ENCODE measurements at regions not wholly inside any gene's neighbourhood (a gene's known extent, or its start where the extent isn't known, plus 50 kb on each side); places are given as distances from the start of the nearest gene placed in this dataset.

GRCh38 chr6:11419763-11420453 lies 117.6 kb upstream of the TMEM170B start:
- no peak for TF ChIP-seq CTCF (IDR thresholded peaks at IDR 0.05 in 2 of 3, conservative IDR thresholded peaks at IDR 0.05 in 1 of 3; ENCODE audit: control insufficient read depth in 2 of 3, extremely low read depth in 1 of 3, insufficient read depth in 1 of 3, low read depth in 3 of 3, low read length in 3 of 3)
- TF ChIP-seq MAX (IDR thresholded peaks at IDR 0.05; ENCODE audit: low read depth, low read length), result no peak
- TF ChIP-seq, protein P1, sequence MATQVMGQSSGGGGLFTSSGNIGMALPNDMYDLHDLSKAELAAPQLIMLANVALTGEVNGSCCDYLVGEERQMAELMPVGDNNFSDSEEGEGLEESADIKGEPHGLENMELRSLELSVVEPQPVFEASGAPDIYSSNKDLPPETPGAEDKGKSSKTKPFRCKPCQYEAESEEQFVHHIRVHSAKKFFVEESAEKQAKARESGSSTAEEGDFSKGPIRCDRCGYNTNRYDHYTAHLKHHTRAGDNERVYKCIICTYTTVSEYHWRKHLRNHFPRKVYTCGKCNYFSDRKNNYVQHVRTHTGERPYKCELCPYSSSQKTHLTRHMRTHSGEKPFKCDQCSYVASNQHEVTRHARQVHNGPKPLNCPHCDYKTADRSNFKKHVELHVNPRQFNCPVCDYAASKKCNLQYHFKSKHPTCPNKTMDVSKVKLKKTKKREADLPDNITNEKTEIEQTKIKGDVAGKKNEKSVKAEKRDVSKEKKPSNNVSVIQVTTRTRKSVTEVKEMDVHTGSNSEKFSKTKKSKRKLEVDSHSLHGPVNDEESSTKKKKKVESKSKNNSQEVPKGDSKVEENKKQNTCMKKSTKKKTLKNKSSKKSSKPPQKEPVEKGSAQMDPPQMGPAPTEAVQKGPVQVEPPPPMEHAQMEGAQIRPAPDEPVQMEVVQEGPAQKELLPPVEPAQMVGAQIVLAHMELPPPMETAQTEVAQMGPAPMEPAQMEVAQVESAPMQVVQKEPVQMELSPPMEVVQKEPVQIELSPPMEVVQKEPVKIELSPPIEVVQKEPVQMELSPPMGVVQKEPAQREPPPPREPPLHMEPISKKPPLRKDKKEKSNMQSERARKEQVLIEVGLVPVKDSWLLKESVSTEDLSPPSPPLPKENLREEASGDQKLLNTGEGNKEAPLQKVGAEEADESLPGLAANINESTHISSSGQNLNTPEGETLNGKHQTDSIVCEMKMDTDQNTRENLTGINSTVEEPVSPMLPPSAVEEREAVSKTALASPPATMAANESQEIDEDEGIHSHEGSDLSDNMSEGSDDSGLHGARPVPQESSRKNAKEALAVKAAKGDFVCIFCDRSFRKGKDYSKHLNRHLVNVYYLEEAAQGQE (IDR thresholded peaks at IDR 0.05; ENCODE audit: low read depth, low read length), result no peak
- TF ChIP-seq CREM (IDR thresholded peaks at IDR 0.05; ENCODE audit: low read depth), result no peak
- TF ChIP-seq CEBPB (IDR thresholded peaks at IDR 0.05; ENCODE audit: borderline replicate concordance in 1 of 2, low read depth in 2 of 2, low read length in 2 of 2), result no peak
- TF ChIP-seq POLR2AphosphoS5 (IDR thresholded peaks at IDR 0.05; ENCODE audit: low read length), result no peak
- TF ChIP-seq FOS (IDR thresholded peaks at IDR 0.05; ENCODE audit: borderline replicate concordance, extremely low read depth, insufficient read length), result no peak
- TF ChIP-seq SREBF2 (IDR thresholded peaks at IDR 0.05; ENCODE audit: low read length), result no peak
- no peak for TF ChIP-seq POLR2A (IDR thresholded peaks at IDR 0.05; ENCODE audit: low read depth, low read length)
- TF ChIP-seq RELA (IDR thresholded peaks at IDR 0.05; ENCODE audit: borderline replicate concordance, partially characterized antibody), result no peak
- TF ChIP-seq JUND (IDR thresholded peaks at IDR 0.05; ENCODE audit: low read depth, low read length), result no peak
- TF ChIP-seq MEF2A (IDR thresholded peaks at IDR 0.05; ENCODE audit: insufficient read depth, low read depth, low read length), result no peak
- no peak for TF ChIP-seq POLR2AphosphoS2 (IDR thresholded peaks at IDR 0.05; ENCODE audit: low read depth, low read length)
- TF ChIP-seq YY1 (IDR thresholded peaks at IDR 0.05; ENCODE audit: low read depth, low read length), result no peak

All from GM12878 (cell line).